ENCODE measurements at regions not wholly inside any gene's neighbourhood (a gene's known extent, or its start where the extent isn't known, plus 50 kb on each side); places are given as distances from the start of the nearest gene placed in this dataset.

GRCh38 chr14:100660882-100661635 is 65.6 kb upstream of the DLK1 start:
- no peak overlapping the region for H3K27ac ChIP-seq (ENCODE audit: control insufficient read depth, insufficient read depth)
- H3K79me2 ChIP-seq (ENCODE audit: control insufficient read depth, insufficient read depth, low read length) = no peaks in the 10 kb centered on the region
- no peak overlapping the region for H3K4me2 ChIP-seq (ENCODE audit: control insufficient read depth, insufficient read depth)
- DNase-seq (ENCODE audit: low read depth, low spot score) = no peak
- no peaks in the 10 kb centered on the region for H4K20me1 ChIP-seq (ENCODE audit: control insufficient read depth, insufficient read depth)
- H3K9ac ChIP-seq (ENCODE audit: control insufficient read depth, insufficient read depth, low read length) = no peak overlapping the region
- RAD21 ChIA-PET (ENCODE audit: unreplicated experiment) = no interaction called here
- no peaks in the 10 kb centered on the region for H3K36me3 ChIP-seq (ENCODE audit: control insufficient read depth in 2 of 2, insufficient read depth in 2 of 2, low read length in 1 of 2)
- intact Hi-C loops (cut with micrococcal nuclease; ENCODE audit: unreplicated experiment) (no loop called here), in situ Hi-C loops (cut with MboI) (no loop called here)
- POLR2A ChIA-PET = no interaction called here
- BruUV-seq (replicated peaks) = no TSS peak
- H3K9me3 ChIP-seq (replicated peaks; ENCODE audit: control insufficient read depth, insufficient read depth, low read length) = no peaks in the 10 kb centered on the region
- no peak for TF ChIP-seq CBX3 (IDR thresholded peaks at IDR 0.05; ENCODE audit: borderline replicate concordance, low read depth)
- TF ChIP-seq HDAC2 (IDR thresholded peaks at IDR 0.05) = no peak
- no peak for TF ChIP-seq TCF12 (IDR thresholded peaks at IDR 0.05; ENCODE audit: low read depth, low read length)
- TF ChIP-seq WRNIP1 (IDR thresholded peaks at IDR 0.05; ENCODE audit: borderline replicate concordance, low read depth, low read length) = no peak
- TF ChIP-seq TCF3 (IDR thresholded peaks at IDR 0.05; ENCODE audit: borderline replicate concordance, insufficient read depth, low read depth, low read length) = no peak
- no peak for TF ChIP-seq POLR2A (IDR thresholded peaks at IDR 0.05; ENCODE audit: low read depth, low read length)
- TF ChIP-seq ZNF274 (IDR thresholded peaks at IDR 0.05; ENCODE audit: insufficient read depth, insufficient read length) = no peak
- no peak for TF ChIP-seq HDAC6 (IDR thresholded peaks at IDR 0.05; ENCODE audit: unreplicated experiment)
- TF ChIP-seq ZNF207 (IDR thresholded peaks at IDR 0.05; ENCODE audit: borderline replicate concordance) = no peak
- TF ChIP-seq ZBTB4 (CRISPR knock-in tag; IDR thresholded peaks at IDR 0.05) = no peak
- TF ChIP-seq SREBF1 (IDR thresholded peaks at IDR 0.05; ENCODE audit: low read length) = no peak
- TF ChIP-seq SIX5 (IDR thresholded peaks at IDR 0.05; ENCODE audit: low read depth, low read length, severe bottlenecking) = no peak
- no peaks in the 10 kb centered on the region for H3K4me1 ChIP-seq (ENCODE audit: control insufficient read depth, insufficient read depth, low read length)
- no peaks in the 10 kb centered on the region for H3K27me3 ChIP-seq (replicated peaks in 1 of 2; ENCODE audit: control insufficient read depth in 2 of 2, insufficient read depth in 2 of 2, low read length in 1 of 2)
- CTCF ChIA-PET = interaction anchor here (0.7 to 3.2 kb wide), 4 partner anchors 10 to 532 kb away, joined by 3 to 20 read pairs (median 3); no protein-coding TSS in a partner anchor
- no peak overlapping the region for H3K4me3 ChIP-seq
- SMC1A ChIA-PET (ENCODE audit: uncharacterized antibody, unreplicated experiment) = no interaction called here
- WGBS (ENCODE audit: insufficient coverage, insufficient replicate concordance, low lambda C conversion rate, missing lambda C conversion rate) = 50% methylated on average over 18 of the region's 18 CpGs
- FAIRE-seq = no peak
- H2AFZ ChIP-seq (ENCODE audit: control insufficient read depth, low read depth, low read length) = no peak overlapping the region
- ATAC-seq = no peak
